GM18861 (cell line): ENCODE measurements at regions not wholly inside any gene's neighbourhood (a gene's known extent, or its start where the extent isn't known, plus 50 kb on each side); places are given as distances from the start of the nearest gene placed in this dataset.

ENCODE experiments used
- ATAC-seq: cut with Tn5 transposase; IDR thresholded peaks from one replicate; pipeline ENCODE4 v1.9.1; 2021; ENCODE audit not compliant: unreplicated experiment

GRCh38 chr3:116920826-116921610 lies 211.4 kb downstream of the TUSC7 start:
- ATAC-seq: no peak

GRCh38 chr3:116927918-116928317 lies 218.3 kb downstream of the TUSC7 start:
- ATAC-seq: no peak

GRCh38 chr3:116929505-116930222 lies 220.1 kb downstream of the TUSC7 start:
- no peak for ATAC-seq

GRCh38 chr3:116930786-116931185 lies 221.2 kb downstream of the TUSC7 start:
- ATAC-seq: no peak

GRCh38 chr3:116939091-116939490 lies 229.5 kb downstream of the TUSC7 start:
- ATAC-seq: no peak

GRCh38 chr3:116939550-116939949 lies 230.0 kb downstream of the TUSC7 start:
- no peak for ATAC-seq

GRCh38 chr3:116940719-116941118 lies 231.1 kb downstream of the TUSC7 start:
- no peak for ATAC-seq

- no peak for ATAC-seq
Observed at GRCh38 chr3:116946376-116946775, 236.8 kb downstream of the TUSC7 start.

- ATAC-seq: no peak
Observed at GRCh38 chr3:116947148-116947547, 237.6 kb downstream of the TUSC7 start.

GRCh38 chr3:116947809-116948208 lies 238.2 kb downstream of the TUSC7 start:
- no peak for ATAC-seq

- no peak for ATAC-seq
Observed at GRCh38 chr3:116950301-116951055, 240.9 kb downstream of the TUSC7 start.

GRCh38 chr3:116951610-116952009 lies 242.0 kb downstream of the TUSC7 start:
- ATAC-seq: no peak

- ATAC-seq: no peak
Observed at GRCh38 chr3:116958291-116958690, 248.7 kb downstream of the TUSC7 start.

- no peak for ATAC-seq
Observed at GRCh38 chr3:116961106-116961505, 251.5 kb downstream of the TUSC7 start.

GRCh38 chr3:116963802-116964201 lies 254.2 kb downstream of the TUSC7 start:
- ATAC-seq: no peak

GRCh38 chr3:116966649-116967048 lies 257.1 kb downstream of the TUSC7 start:
- ATAC-seq: no peak

- no peak for ATAC-seq
Observed at GRCh38 chr3:116969135-116969534, 259.6 kb downstream of the TUSC7 start.

GRCh38 chr3:116969646-116970045 lies 260.1 kb downstream of the TUSC7 start:
- ATAC-seq: no peak

GRCh38 chr3:116971531-116971930 lies 262.0 kb downstream of the TUSC7 start:
- no peak for ATAC-seq

GRCh38 chr3:116974702-116975101 lies 265.1 kb downstream of the TUSC7 start:
- no peak for ATAC-seq

- no peak for ATAC-seq
Observed at GRCh38 chr3:116977441-116977840, 267.9 kb downstream of the TUSC7 start.

- ATAC-seq: no peak
Observed at GRCh38 chr3:116980099-116980498, 270.5 kb downstream of the TUSC7 start.
